HepG2 (cell line): ENCODE measurements at regions not wholly inside any gene's neighbourhood (a gene's known extent, or its start where the extent isn't known, plus 50 kb on each side); places are given as distances from the start of the nearest gene placed in this dataset.
A peak's percentile ranks its signal among the peaks of the same experiment; 100 is the strongest.

Experiments used
- ATAC-seq: fragments of 200-7000 bp; cut with Tn5 transposase; 3 replicates; pipeline ENCODE4 v1.9.1; 2020; ENCODE audit warnings: mild to moderate bottlenecking, moderate library complexity
- BruUV-seq: library from RNA; stranded (reverse); fragments of 400-500 nt; replicated peaks from 2 replicates; lab custom pipeline; 2021; lab: Mats Ljungman, UMichigan
- CTCF ChIA-PET: fragments of 300-600 bp; formaldehyde crosslinking; extraction: SDS; loops from one replicate; lab custom pipeline; 2021; ENCODE audit warnings: low total read pairs, inconsistent platforms, low intra/inter-chr PET ratio; lab: Yijun Ruan, JAX
- POLR2A ChIA-PET: fragments of 350-600 bp; sonication (Branson Sonifier 250); formaldehyde crosslinking; loops from one replicate; lab custom pipeline; 2020; ENCODE audit warnings: antibody characterized with exemption, inconsistent platforms; lab: Yijun Ruan, JAX
- DNase-seq: peaks from one replicate; pipeline ENCODE4 v3.0.0-alpha.2; 2015; ENCODE audit warnings: low spot score
- FAIRE-seq: peaks from 3 replicates; lab custom pipeline; 2011; peaks lifted over from hg19 to GRCh38; lab: Jason Lieb, UNC
- H2AFZ ChIP-seq: one replicate; pipeline ENCODE4 v1.6.1; 2011; ENCODE audit warnings: low read length, inconsistent platforms
- H3K27ac ChIP-seq: fragments of 300-600 bp; 3 replicates; pipeline ENCODE4 v1.8.0; 2011; ENCODE audit warnings: mixed run types, mild to moderate bottlenecking, mixed read lengths, low read length, inconsistent platforms; ENCODE audit not compliant: insufficient read depth; ENCODE audit errors: extremely low read length
- H3K27me3 ChIP-seq, 2 experiments: fragments of 200-600 bp in 1 of 2; 2 replicates in 1 of 2; 3 replicates in 1 of 2; pipeline versions ENCODE4 v1.6.0 to v1.8.0; 2011; ENCODE audit warnings: low read length in 2 of 2, mild to moderate bottlenecking in 2 of 2, moderate library complexity in 2 of 2, inconsistent platforms in 1 of 2; ENCODE audit not compliant: insufficient read depth in 2 of 2, control insufficient read depth in 1 of 2
- H3K36me3 ChIP-seq, 2 experiments: fragments of 200-600 bp in 1 of 2; replicated peaks in 1 of 2; 2 replicates in 1 of 2; 3 replicates in 1 of 2; pipeline versions ENCODE4 v1.5.1 to v1.8.0; 2011; ENCODE audit warnings: low read length in 2 of 2, inconsistent platforms in 1 of 2; ENCODE audit not compliant: insufficient read depth in 2 of 2, control insufficient read depth in 1 of 2
- H3K4me1 ChIP-seq: 2 replicates; pipeline ENCODE4 v1.5.1; 2012; ENCODE audit warnings: low read length, inconsistent platforms; ENCODE audit not compliant: insufficient read depth
- H3K4me2 ChIP-seq: 2 replicates; pipeline ENCODE4 v1.6.0; 2011; ENCODE audit warnings: low read depth, low read length, inconsistent platforms
- H3K4me3 ChIP-seq, 3 experiments: fragments of 200-600 bp in 1 of 3; sonication (generic), shearing (Covaris generic) in 1 of 3; replicated peaks in 1 of 3; 2 replicates each; pipeline ENCODE4 v1.5.1; 2011 to 2016; ENCODE audit warnings: low read length in 3 of 3, inconsistent platforms in 2 of 3, low read depth in 2 of 3, mild to moderate bottlenecking in 2 of 3, control low read depth in 1 of 3, mixed read lengths in 1 of 3; ENCODE audit not compliant: insufficient read depth in 1 of 3
- H3K79me2 ChIP-seq: one replicate; pipeline ENCODE4 v1.6.1; 2011; ENCODE audit warnings: low read length, inconsistent platforms; ENCODE audit not compliant: insufficient read depth
- H3K9ac ChIP-seq: 2 replicates; pipeline ENCODE4 v1.6.0; 2011; ENCODE audit warnings: mild to moderate bottlenecking, low read depth, low read length, inconsistent platforms; ENCODE audit not compliant: insufficient read depth
- H3K9me3 ChIP-seq: 2 replicates; pipeline ENCODE4 v1.5.1; 2012; ENCODE audit warnings: mild to moderate bottlenecking, low read length
- H4K20me1 ChIP-seq: 2 replicates; pipeline ENCODE4 v1.6.0; 2011; ENCODE audit warnings: inconsistent platforms, mild to moderate bottlenecking, low read length, moderate library complexity; ENCODE audit not compliant: insufficient read depth
- ARID5B ChIP-seq: IDR thresholded peaks from 2 replicates; pipeline ENCODE4 v1.4.0; 2020; ENCODE audit warnings: mild to moderate bottlenecking, missing genetic modification reagents
- FOXP1 ChIP-seq, 2 experiments: fragments of 450-650 bp in 1 of 2; IDR thresholded peaks; 2 replicates each; pipeline ENCODE4 v1.6.1; 2017 to 2018; ENCODE audit warnings: antibody characterized with exemption in 1 of 2
- GPN1 ChIP-seq: sonication (generic); formaldehyde crosslinking; IDR thresholded peaks from 2 replicates; pipeline ENCODE4 v1.5.1; 2020; ENCODE audit warnings: missing genetic modification reagents, borderline replicate concordance
- HES4 ChIP-seq: sonication (generic); formaldehyde crosslinking; IDR thresholded peaks from 2 replicates; pipeline ENCODE4 v1.9.0; 2021; ENCODE audit warnings: mild to moderate bottlenecking, missing genetic modification reagents, borderline replicate concordance
- JDP2 ChIP-seq: sonication (generic); formaldehyde crosslinking; IDR thresholded peaks from 2 replicates; pipeline ENCODE4 v1.8.1; 2022; ENCODE audit warnings: missing genetic modification reagents, borderline replicate concordance
- JUN ChIP-seq: sonication (generic); formaldehyde crosslinking; IDR thresholded peaks from 2 replicates; pipeline ENCODE4 v1.4.0; 2020; ENCODE audit warnings: mild to moderate bottlenecking, missing genetic modification reagents
- PHB2 ChIP-seq: fragments of 450-650 bp; IDR thresholded peaks from 2 replicates; pipeline ENCODE4 v1.6.1; 2018; ENCODE audit not compliant: partially characterized antibody
- POLR2AphosphoS5 ChIP-seq: IDR thresholded peaks from 2 replicates; pipeline ENCODE4 v1.6.1; 2012; ENCODE audit warnings: low read depth, low read length
- SP1 ChIP-seq, 2 experiments: fragments of 450-650 bp in 1 of 2; sonication (generic) in 1 of 2; formaldehyde crosslinking in 1 of 2; IDR thresholded peaks; 2 replicates each; pipeline versions ENCODE4 v1.4.0 to v1.6.1; 2016 to 2020; ENCODE audit warnings: missing genetic modification reagents in 1 of 2
- ZBTB1 ChIP-seq: sonication (generic); formaldehyde crosslinking; IDR thresholded peaks from 2 replicates; pipeline ENCODE4 v1.4.0; 2020; ENCODE audit warnings: missing genetic modification reagents, borderline replicate concordance
- ZNF3 ChIP-seq: IDR thresholded peaks from 2 replicates; pipeline ENCODE4 v1.7.0; 2017; ENCODE audit warnings: inconsistent platforms
- ZNF333 ChIP-seq: sonication (generic); formaldehyde crosslinking; IDR thresholded peaks from 2 replicates; pipeline ENCODE4 v1.4.0; 2020; ENCODE audit warnings: mild to moderate bottlenecking, missing genetic modification reagents, borderline replicate concordance
- ZNF33A ChIP-seq: sonication (generic); formaldehyde crosslinking; IDR thresholded peaks from 2 replicates; pipeline ENCODE4 v1.5.1; 2020; ENCODE audit warnings: missing genetic modification reagents, mild to moderate bottlenecking, moderate library complexity, borderline replicate concordance
- ZNF550 ChIP-seq: sonication (generic); formaldehyde crosslinking; IDR thresholded peaks from 2 replicates; pipeline ENCODE4 v1.4.0; 2020; ENCODE audit warnings: mild to moderate bottlenecking, missing genetic modification reagents, borderline replicate concordance
- ZNF629 ChIP-seq: sonication (generic); formaldehyde crosslinking; conservative IDR thresholded peaks from 2 replicates; pipeline ENCODE4 v1.5.0; 2020; ENCODE audit warnings: missing genetic modification reagents
- ZNF850 ChIP-seq: sonication (generic); formaldehyde crosslinking; conservative IDR thresholded peaks from 2 replicates; pipeline ENCODE4 v1.9.0; 2021; ENCODE audit warnings: mild to moderate bottlenecking, missing genetic modification reagents
- ZNF879 ChIP-seq: sonication (generic); formaldehyde crosslinking; IDR thresholded peaks from 2 replicates; pipeline ENCODE4 v1.8.1; 2023; ENCODE audit warnings: missing genetic modification reagents
- WGBS: methylation state at CpG from one replicate; pipeline ENCODE4 v1.1.6; 2017; ENCODE audit warnings: low lambda C conversion rate; 5-methylcytosine and 5-hydroxymethylcytosine counted together
- in situ Hi-C: cut with HindIII; loops from 2 replicates; pipeline ENCODE4 v1.10.0; 2017; ENCODE audit warnings: low pct_unique_long_range_greater_than_20kb; ENCODE audit not compliant: extremely low pct_ligation_motif_present
- intact Hi-C: fragments of 100-400 bp; cut with micrococcal nuclease; formaldehyde crosslinking; loops from one replicate; pipeline ENCODE4 v1.10.0; 2022; ENCODE audit not compliant: unreplicated experiment
- TF ChIP-seq, protein P1 (sequence below): sonication (generic); formaldehyde crosslinking; IDR thresholded peaks from 2 replicates; pipeline ENCODE4 v1.8.0; 2023; ENCODE audit warnings: mild to moderate bottlenecking, missing genetic modification reagents

GRCh38 chr13:50224534-50224933 is 209.3 kb downstream of the KCNRG start (continued):
- TF ChIP-seq ZNF33A (no peak), ZBTB1 (CRISPR knock-in tag) (no peak), JUN (CRISPR knock-in tag) (no peak), ZNF879 (CRISPR knock-in tag) (no peak), HES4 (no peak), JDP2 (CRISPR knock-in tag) (no peak), FOXP1 (IDR thresholded peaks at IDR 0.05) (no peak), FOXP1 (CRISPR knock-in tag; IDR thresholded peaks at IDR 0.05) (no peak), GPN1 (CRISPR knock-in tag) (no peak), POLR2AphosphoS5 (no peak)

DNA sequence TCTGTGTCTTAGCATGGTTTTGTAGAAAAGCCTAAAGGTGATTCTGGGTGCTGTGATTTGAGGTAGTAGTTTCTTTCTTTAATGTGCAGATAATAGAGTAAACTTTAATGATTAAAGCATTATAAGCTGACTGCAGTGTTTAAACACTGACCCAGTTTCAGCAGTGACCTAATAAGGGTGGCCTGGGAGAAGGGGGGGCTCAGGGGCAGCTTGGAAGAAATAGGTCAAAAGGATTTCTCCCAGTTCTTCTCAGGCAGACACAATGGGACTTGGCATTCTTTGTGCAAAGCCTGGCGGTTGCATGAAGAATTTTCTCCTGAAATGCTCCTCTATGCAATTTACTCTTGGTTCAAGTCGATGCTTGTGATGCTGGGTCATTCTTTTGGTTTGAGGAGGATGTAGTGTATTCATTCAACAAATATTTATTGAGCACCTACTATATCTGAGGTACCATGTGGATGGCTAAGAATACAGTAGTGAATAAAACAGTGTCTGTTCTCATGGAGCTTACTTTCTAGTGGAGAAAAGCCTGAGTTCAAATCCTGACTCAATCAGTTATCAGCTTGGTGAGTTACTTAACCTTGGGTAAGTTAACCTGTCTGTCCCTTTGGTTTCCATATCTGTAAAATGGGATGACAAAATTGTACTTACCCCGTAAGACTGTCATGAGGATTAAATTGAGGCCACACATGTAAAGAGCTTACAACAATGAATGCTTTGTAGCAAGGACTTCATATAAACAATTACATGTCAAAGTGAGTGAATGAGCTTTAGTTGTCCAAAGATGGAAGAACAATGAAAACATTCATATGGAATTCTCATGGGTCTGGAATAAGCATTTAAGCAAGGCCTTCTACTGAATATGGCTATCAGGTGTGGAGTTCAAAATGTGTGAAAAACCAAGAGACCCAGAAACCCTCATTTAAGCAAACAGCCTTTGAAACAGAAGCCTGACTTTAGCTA is 210.2 kb downstream of the KCNRG start:
- ChIA-PET POLR2A (no interaction called here), CTCF (no interaction called here)
- H3K4me2 ChIP-seq: no peak overlapping the region
- no peaks in the 10 kb centered on the region for H3K9me3 ChIP-seq
- H3K9ac ChIP-seq: no peak overlapping the region
- H3K79me2 ChIP-seq: peaks cover 21% of the 10 kb centered on the region
- 0 out of 2 replicates have a peak, but pooled peaks cover 5% of the 10 kb centered on the region for H4K20me1 ChIP-seq
- WGBS: 96% methylated on average over 3 of the region's 3 CpGs
- intact Hi-C loops: no loop called here
- DNase-seq (peak; percentile 46), ATAC-seq (no peak), FAIRE-seq (no peak)
- no peak overlapping the region for H3K4me3 ChIP-seq
- no peak overlapping the region for H3K27ac ChIP-seq
- no TSS peak for BruUV-seq
- in situ Hi-C loops: no loop called here
- no peaks in the 10 kb centered on the region for H3K27me3 ChIP-seq
- peaks cover 31% of the 10 kb centered on the region for H3K4me1 ChIP-seq
- no peaks in the 10 kb centered on the region; a peak in 1 of 5 replicates for H3K36me3 ChIP-seq
- no peak overlapping the region for H2AFZ ChIP-seq
- no peak for TF ChIP-seq ZNF850 (CRISPR knock-in tag)
- TF ChIP-seq ZNF550: no peak
- TF ChIP-seq PHB2: no peak
- TF ChIP-seq, protein P1, sequence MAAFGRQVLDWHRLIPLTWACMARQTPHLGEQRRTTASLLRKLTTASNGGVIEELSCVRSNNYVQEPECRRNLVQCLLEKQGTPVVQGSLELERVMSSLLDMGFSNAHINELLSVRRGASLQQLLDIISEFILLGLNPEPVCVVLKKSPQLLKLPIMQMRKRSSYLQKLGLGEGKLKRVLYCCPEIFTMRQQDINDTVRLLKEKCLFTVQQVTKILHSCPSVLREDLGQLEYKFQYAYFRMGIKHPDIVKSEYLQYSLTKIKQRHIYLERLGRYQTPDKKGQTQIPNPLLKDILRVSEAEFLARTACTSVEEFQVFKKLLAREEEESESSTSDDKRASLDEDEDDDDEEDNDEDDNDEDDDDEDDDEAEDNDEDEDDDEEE: no peak
- TF ChIP-seq ARID5B (CRISPR knock-in tag): 0 out of 2 replicates have a peak, but pooled peaks have one; percentile 14
- peak; percentile 79; the same call in 1 of the 2 replicates for TF ChIP-seq ZNF3 (CRISPR knock-in tag)
- no peak for TF ChIP-seq SP1 (IDR thresholded peaks at IDR 0.05)
- no peak for TF ChIP-seq SP1 (CRISPR knock-in tag; IDR thresholded peaks at IDR 0.05)
- peak; percentile 59 for TF ChIP-seq ZNF629
- no peak for TF ChIP-seq ZNF333 (CRISPR knock-in tag)
